Astrocyte (in vitro differentiated cells and primary cell): ENCODE measurements at regions not wholly inside any gene's neighbourhood (a gene's known extent, or its start where the extent isn't known, plus 50 kb on each side); places are given as distances from the start of the nearest gene placed in this dataset.

ENCODE experiments used
- EZH2 ChIP-seq: IDR thresholded peaks from 2 replicates; pipeline ENCODE4 v1.6.1; 2012; ENCODE audit warnings: mild to moderate bottlenecking, low read length, inconsistent platforms; ENCODE audit not compliant: insufficient read depth
- TF ChIP-seq, protein P1 (sequence below): IDR thresholded peaks from 2 replicates; pipeline ENCODE4 v1.5.1; 2011; ENCODE audit warnings: low read depth, mild to moderate bottlenecking, inconsistent platforms, low read length, moderate library complexity; ENCODE audit not compliant: insufficient read depth

DNA sequence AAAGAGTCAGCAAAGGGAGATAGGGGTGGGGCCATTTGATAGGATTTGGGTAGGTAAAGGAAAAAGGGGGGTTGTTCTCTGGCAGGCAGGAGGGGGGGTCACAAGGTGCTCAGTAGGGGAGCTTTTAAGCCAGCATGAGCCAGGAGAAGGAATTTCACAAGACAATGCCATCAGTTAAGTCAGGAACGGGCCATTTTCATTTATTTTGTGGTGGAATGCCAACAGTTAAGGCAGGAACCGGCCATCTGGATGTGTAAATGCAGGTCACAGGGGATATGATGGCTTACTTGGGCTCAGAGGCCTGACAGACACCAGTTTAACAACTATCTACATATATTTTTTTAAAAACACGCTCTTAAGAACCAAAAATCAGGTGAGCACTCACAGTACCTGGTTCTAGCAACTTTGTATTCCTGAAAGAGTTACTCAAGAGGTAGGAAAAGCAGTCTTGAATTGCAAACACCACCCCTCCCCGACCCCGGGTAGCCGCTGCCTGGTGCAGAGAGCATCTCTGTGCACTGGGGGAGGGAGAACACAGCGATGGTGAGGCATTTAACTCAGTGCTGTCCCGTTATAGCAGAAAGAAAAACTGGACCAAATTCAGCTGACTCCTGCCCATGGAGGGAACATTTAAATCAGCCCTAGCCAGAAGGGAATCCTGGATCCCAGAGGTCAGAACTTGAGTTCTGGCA lies 414.5 kb upstream of the KLHL29 start:
- TF ChIP-seq, protein P1, sequence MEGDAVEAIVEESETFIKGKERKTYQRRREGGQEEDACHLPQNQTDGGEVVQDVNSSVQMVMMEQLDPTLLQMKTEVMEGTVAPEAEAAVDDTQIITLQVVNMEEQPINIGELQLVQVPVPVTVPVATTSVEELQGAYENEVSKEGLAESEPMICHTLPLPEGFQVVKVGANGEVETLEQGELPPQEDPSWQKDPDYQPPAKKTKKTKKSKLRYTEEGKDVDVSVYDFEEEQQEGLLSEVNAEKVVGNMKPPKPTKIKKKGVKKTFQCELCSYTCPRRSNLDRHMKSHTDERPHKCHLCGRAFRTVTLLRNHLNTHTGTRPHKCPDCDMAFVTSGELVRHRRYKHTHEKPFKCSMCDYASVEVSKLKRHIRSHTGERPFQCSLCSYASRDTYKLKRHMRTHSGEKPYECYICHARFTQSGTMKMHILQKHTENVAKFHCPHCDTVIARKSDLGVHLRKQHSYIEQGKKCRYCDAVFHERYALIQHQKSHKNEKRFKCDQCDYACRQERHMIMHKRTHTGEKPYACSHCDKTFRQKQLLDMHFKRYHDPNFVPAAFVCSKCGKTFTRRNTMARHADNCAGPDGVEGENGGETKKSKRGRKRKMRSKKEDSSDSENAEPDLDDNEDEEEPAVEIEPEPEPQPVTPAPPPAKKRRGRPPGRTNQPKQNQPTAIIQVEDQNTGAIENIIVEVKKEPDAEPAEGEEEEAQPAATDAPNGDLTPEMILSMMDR: no peak
- TF ChIP-seq EZH2: no peak
